ENCODE measurements at regions not wholly inside any gene's neighbourhood (a gene's known extent, or its start where the extent isn't known, plus 50 kb on each side); places are given as distances from the start of the nearest gene placed in this dataset.
"Not testable (repeated sequence)": the region's sequence is repeated elsewhere in the genome, so short reads cannot be mapped to it uniquely, and the experiment has no call there.

GRCh38 chr9:102728946-102729345 is 266.2 kb upstream of the CYLC2 start:
- DNase-seq (ENCODE audit: low read depth): no peak

- no peak for DNase-seq (ENCODE audit: low read depth)
Measured at GRCh38 chr9:102714184-102714583, 280.9 kb upstream of the CYLC2 start.

DNA sequence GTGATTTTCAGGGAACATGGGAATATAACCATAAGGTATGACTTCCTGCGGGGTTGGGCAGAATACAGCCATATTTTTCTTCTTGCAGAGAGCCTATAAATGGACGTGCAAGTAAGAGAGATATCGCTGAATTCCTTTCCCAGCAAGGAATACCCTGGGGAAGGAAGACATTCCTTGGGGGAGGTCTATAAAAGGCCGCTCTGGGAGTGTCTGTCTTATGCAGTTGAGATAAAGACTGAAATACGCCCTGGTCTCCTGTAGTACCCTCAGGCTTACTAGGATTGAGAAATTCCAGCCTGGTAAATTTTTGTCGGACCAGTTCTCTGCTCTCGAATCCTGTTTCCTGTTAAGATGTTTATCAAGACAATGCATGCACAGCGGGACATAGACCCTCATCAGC is 282.2 kb upstream of the CYLC2 start:
- DNase-seq (ENCODE audit: low read depth): not testable (repeated sequence)

- DNase-seq (ENCODE audit: low read depth): no peak
Measured at GRCh38 chr9:102700936-102701335, 294.2 kb upstream of the CYLC2 start.

- DNase-seq (ENCODE audit: low read depth): no peak
Measured at GRCh38 chr9:102669220-102669619, 325.9 kb upstream of the CYLC2 start.

DNA sequence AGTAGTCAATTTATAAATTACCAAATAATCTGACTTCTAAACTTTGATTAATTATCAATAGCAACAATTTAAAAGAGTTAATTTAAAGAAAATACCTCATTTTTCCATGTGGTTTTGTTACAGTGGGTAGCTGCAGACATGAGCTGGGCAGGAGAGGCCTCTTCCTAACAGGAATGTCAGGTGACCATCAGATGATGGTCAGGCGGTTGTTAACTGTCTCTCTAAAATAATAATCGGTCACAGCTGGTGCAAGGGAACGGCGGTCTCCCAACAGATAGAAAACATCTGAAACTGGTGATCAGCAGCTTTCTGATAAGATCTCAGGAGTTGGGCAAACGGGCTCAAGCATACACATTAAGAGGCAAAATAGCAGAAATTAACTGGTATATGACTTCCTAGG is 342.7 kb upstream of the CYLC2 start:
- DNase-seq (ENCODE audit: low read depth): no peak

DNA sequence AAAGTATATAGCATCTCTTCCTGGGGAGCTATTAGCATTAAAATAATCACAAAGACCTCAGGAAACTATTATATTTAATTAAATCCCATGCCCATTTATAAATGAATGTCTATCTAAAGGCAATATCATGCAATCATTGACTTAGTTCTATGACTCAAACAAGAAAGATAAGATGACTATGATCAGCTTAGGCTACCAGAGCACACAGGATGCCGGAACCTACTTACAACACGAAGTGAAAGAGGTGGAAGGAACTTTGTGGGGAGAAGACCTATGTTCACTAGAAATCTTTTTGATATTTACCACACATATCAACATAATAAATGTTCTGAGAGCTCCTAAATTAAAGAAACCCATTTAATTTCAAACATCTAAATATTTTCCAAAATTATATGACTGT is 344.2 kb upstream of the CYLC2 start:
- DNase-seq (ENCODE audit: low read depth): no peak

GRCh38 chr9:102642651-102643050 is 352.5 kb upstream of the CYLC2 start:
- DNase-seq (ENCODE audit: low read depth): no peak

DNA sequence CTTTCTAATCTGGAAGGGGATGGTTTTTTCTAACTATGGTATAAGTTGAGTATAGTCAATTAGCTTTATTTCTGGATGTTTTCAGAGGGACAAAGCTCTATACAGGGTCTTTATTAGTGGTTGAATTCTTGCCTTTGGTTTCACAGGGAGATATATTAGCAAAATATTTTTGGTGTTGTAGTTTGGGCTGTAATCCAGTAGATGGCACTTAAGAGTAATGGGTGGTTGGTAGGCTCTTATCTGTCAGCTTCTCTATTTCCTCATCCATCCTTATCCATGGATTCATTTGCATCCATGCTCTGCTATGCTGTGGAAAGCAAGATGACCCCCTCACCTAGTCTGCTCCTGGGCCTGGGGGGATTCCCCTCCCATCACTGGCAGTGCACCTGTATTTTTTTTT is 363.6 kb upstream of the CYLC2 start:
- peak; percentile 1 for DNase-seq (ENCODE audit: low read depth)

DNA sequence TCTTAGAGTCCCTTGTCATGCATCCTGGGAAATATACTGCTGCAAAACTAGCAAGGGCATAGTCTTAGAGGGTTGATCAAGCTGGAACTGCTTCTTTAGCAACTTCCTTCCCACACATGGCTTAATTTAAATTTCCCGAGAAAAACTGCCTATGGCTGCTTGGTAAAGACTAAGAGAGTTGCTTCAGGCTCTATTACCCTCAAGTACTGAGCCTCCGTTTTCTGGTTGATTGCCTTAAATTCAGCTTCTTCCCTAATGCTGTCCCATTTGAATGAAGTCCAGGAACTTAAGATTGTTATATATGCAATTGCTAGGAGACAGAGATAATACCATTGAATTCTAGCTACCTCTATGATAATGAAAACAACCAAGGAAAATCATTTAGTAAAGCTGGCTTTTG is 385.7 kb upstream of the CYLC2 start:
- DNase-seq (ENCODE audit: low read depth): no peak

DNA sequence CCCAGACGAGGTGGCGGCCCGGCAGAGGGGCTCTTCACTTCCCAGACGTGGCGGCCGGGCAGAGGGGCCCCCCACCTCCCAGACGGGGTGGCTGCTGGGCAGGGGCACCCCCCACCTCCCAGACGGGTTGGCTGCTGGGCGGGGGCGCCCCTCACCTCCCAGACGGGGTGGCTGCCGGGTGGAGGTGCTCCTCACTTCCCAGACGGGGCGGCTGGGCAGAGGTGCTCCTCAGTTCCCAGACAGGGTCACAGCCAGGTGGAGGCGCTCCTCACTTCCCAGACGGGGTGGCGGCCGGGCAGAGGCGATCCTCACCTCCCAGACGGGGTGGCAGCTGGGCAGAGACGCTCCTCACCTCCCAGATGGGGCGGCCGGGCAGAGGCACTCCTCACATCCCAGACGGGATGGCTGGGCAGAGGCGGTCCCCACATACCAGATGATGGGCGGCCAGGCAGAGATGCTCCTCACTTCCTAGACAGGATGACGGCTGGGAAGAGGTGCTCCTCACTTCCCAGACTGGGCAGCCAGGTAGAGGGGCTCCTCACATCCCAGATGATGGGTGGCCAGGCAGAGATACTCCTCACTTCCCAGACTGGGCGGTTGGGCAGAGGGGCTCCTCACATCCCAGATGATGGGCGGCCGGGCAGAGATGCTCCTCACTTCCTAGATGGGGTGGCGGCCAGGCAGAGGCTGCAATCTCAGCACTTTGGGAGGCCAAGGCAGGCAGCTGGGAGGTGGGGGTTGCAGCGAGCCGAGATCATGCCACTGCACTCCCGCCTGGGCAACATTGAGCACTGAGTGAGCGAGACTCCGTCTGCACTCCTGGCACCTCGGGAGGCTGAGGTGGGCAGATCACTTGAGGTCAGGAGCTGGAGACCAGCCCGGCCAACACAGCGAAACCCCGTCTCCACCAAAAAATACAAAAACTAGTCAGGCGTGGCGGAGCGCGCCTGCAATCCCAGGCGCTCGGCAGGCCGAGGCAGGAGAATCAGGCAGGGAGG is 391.6 kb upstream of the CYLC2 start:
- DNase-seq (ENCODE audit: low read depth): not testable (repeated sequence)

GRCh38 chr9:102594241-102594640 is 400.9 kb upstream of the CYLC2 start:
- no peak for DNase-seq (ENCODE audit: low read depth)

GRCh38 chr9:102587281-102587680 is 407.9 kb upstream of the CYLC2 start:
- no peak for DNase-seq (ENCODE audit: low read depth)

- no peak for DNase-seq (ENCODE audit: low read depth)
Measured at GRCh38 chr9:102569436-102569835, 425.7 kb upstream of the CYLC2 start.

DNA sequence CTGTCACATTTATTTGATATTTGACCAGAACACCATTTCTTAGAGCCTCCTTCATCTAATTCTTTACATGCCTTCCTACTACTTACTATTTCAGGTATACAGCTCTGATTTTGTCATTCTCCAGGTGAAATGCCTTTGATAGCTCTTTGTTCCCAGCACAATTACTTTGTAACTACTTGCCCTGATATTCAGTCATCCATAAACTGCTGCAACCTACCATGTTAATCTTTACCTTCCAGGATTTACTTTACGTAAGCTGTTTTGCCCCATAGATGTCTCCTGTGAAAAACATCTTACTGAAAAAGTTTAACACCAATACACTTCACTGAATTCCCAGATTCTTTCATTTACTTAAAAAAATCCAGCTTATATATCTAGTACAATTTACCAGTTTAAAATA is 443.8 kb upstream of the CYLC2 start:
- DNase-seq (ENCODE audit: low read depth): no peak

DNA sequence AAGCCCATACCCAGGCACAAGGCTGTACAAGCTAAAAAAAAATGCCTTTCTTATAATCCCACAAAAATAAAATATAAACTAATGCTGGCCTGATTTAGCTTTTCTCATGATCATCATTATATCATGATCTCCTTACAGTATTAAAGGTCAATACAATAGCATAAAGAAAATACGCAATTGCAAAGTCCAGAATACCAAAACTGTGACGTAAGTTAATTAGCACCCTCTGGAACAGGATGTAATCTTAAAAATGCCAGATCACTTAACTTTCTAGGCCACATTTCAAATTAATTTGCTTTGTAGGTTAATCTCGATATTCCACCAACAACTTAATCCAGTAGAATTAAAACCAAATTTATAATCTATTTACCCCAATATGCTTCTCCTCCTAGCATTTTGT is 444.2 kb upstream of the CYLC2 start:
- no peak for DNase-seq (ENCODE audit: low read depth)

- DNase-seq (ENCODE audit: low read depth): no peak
Measured at GRCh38 chr9:102550266-102550665, 444.9 kb upstream of the CYLC2 start.

DNA sequence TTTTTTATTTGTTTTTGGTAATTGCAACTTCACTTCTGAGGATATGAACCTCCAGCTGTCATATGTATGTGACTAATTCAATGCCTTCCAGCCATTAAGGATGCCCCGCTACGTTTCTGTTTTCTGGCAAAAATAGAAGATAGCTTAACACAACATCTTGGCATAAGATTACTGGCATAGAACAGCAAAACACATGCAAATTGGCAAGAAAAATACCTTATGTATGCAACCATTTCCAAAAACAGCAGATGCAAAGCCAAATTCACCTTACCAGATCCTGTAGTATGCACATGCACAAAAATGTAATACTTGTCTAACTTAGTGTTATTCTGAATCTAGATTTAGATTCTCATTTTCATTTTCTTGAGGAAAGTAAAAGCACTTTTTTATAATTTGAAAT is 461.1 kb upstream of the CYLC2 start:
- no peak for DNase-seq (ENCODE audit: low read depth)

GRCh38 chr9:102521097-102521755 is 473.9 kb upstream of the CYLC2 start:
- DNase-seq (ENCODE audit: low read depth): no peak

DNA sequence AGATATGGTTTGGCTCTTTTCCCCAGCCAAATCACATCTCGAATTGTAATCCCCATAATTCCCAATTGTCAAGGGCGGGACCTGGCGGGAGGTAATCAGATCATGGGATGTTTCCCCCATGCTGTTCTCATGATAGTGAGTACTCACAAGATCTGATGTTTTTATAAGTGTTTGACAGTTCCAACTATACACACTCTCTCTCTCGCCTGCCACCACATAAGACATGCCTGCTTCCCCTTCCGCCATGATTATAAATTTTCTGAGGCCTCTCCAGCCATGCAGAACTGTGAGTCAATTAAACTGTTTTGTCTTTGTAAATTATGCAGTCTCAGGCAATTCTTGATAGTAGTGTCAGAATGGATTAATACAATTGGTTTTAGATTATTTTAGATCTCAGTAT is 475.7 kb upstream of the CYLC2 start:
- DNase-seq (ENCODE audit: low read depth): no peak

DNA sequence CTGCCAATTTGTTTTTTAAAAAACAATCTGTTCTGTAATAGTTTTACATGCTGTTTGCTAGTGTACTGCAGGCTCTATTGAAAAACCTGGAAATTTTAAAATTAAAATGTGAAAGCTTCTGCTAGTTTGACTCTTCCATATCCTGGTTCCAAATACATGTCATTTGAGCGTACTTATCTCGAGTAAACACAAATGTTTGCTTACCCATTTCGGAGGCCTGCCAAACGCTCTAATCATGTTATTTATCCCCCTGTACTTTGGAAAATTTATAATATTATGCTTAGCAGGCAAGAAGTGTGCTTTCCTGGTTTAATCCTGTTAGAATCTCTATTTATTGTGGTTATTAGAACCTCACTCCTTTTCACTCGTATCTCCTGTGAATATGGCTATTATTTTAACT is 476.8 kb upstream of the CYLC2 start:
- no peak for DNase-seq (ENCODE audit: low read depth)

- no peak for DNase-seq (ENCODE audit: low read depth)
Measured at GRCh38 chr9:102514541-102514940, 480.6 kb upstream of the CYLC2 start.

All from LHCN-M2 (cell line).